Adrenal gland (tissue), 9 donors: ENCODE measurements at regions not wholly inside any gene's neighbourhood (a gene's known extent, or its start where the extent isn't known, plus 50 kb on each side); places are given as distances from the start of the nearest gene placed in this dataset.

ENCODE experiments used
- DNase-seq, 7 donors: peaks; one replicate each; pipeline ENCODE4 v3.0.0-alpha.2; 2019 to 2020
- H3K27ac ChIP-seq, 5 donors: fragments of 200-600 bp; sonication (generic) in 4 of 5; 1 replicate in 3 of 5; 2 replicates in 2 of 5; pipeline versions ENCODE4 v1.5.1 to v1.8.0; 2016 to 2020; ENCODE audit warnings: mild to moderate bottlenecking in 1 of 5
- H3K27me3 ChIP-seq: fragments of 200-600 bp; 2 replicates; pipeline ENCODE4 v1.8.0; 2021
- H3K36me3 ChIP-seq, 2 donors: fragments of 200-600 bp; replicated peaks in 1 of 2; 1 replicate in 1 of 2; 2 replicates in 1 of 2; pipeline versions ENCODE4 v1.5.1 to v1.8.0; 2018 to 2022
- H3K4me1 ChIP-seq, 2 donors: fragments of 200-600 bp; replicated peaks in 1 of 2; 1 replicate in 1 of 2; 2 replicates in 1 of 2; pipeline versions ENCODE4 v1.5.1 to v1.8.0; 2018 to 2021
- H3K4me3 ChIP-seq, 4 donors: fragments of 200-600 bp; sonication (generic) in 3 of 4; one replicate each; pipeline ENCODE4 v1.5.1; 2016 to 2018
- H3K9me3 ChIP-seq, 3 donors: fragments of 200-600 bp; sonication (generic) in 1 of 3; replicated peaks in 1 of 3; 1 replicate in 2 of 3; 2 replicates in 1 of 3; pipeline versions ENCODE4 v1.5.1 to v1.8.0; 2016 to 2021
- CTCF ChIP-seq, 6 experiments: fragments of 450-650 bp in 4 of 6; fragments of 200-600 bp in 2 of 6; sonication (generic) in 1 of 6; IDR thresholded peaks; 1 replicate in 5 of 6; 2 replicates in 1 of 6; pipeline versions ENCODE4 v1.5.1 to v1.8.0; 2016 to 2021; ENCODE audit warnings: antibody characterized with exemption in 6 of 6, mild to moderate bottlenecking in 2 of 6, moderate library complexity in 1 of 6
- POLR2A ChIP-seq, 2 donors: fragments of 450-650 bp; IDR thresholded peaks; one replicate each; pipeline ENCODE4 v1.6.1; 2017; ENCODE audit warnings: antibody characterized with exemption in 2 of 2, mild to moderate bottlenecking in 2 of 2, moderate library complexity in 1 of 2
- WGBS, 4 donors: extraction: QIAGEN DNeasy Blood & Tissue Kit in 2 of 4; methylation state at CpG; one replicate each; pipeline versions ENCODE4 v1.1.5 to v1.1.7; 2013 to 2017; 5-methylcytosine and 5-hydroxymethylcytosine counted together
- intact Hi-C, 2 donors: fragments of 100-400 bp; cut with DNase I; formaldehyde crosslinking; loops; one replicate each; pipeline versions ENCODE4 v1.14.1 to v1.15.0; 2022 to 2023
- donor health status: healthy with polysubstance abuse.
- donor health status: Bipolar disorder and iron deficiency.
- donor health status: DM: yes; HTN: yes; CAD: no.
- donor health status: DM: no; HTN: no; CAD: no.
- donor health status: DM: no; HTN: no; CAD: no.

GRCh38 chr5:51203598-51203997, 179.7 kb upstream of the ISL1 start:
- Histone ChIP-seq H3K4me1 (no peaks in the 10 kb centered on the region), H3K9me3 (peaks cover 0 to 5% (median 0%) of the 10 kb centered on the region in 3 donors), H3K27me3 (no peaks in the 10 kb centered on the region), H3K27ac (no peak overlapping the region), H3K36me3 (no peaks in the 10 kb centered on the region), H3K4me3 (no peak overlapping the region)
- intact Hi-C loops: no loop called here
- 30 to 38% (median 33%) methylated on average over 1 of the region's 1 CpG for WGBS, 4 donors
- no peak for TF ChIP-seq POLR2A (IDR thresholded peaks at IDR 0.05)
- no peak for TF ChIP-seq CTCF (IDR thresholded peaks at IDR 0.05)
- DNase-seq: no peak

GRCh38 chr5:51208296-51208695, 175.0 kb upstream of the ISL1 start:
- intact Hi-C loops: no loop called here
- 61 to 75% (median 73%) methylated on average over 3 of the region's 3 CpGs for WGBS, 4 donors
- no peak for TF ChIP-seq POLR2A (IDR thresholded peaks at IDR 0.05)
- no peak for TF ChIP-seq CTCF (IDR thresholded peaks at IDR 0.05)
- no peak for DNase-seq
- Histone ChIP-seq H3K4me3 (no peak overlapping the region), H3K9me3 (no peaks in the 10 kb centered on the region), H3K27me3 (no peaks in the 10 kb centered on the region), H3K36me3 (no peaks in the 10 kb centered on the region), H3K27ac (no peak overlapping the region), H3K4me1 (no peaks in the 10 kb centered on the region)

- intact Hi-C loops: no loop called here
- Histone ChIP-seq H3K27ac (no peak overlapping the region), H3K36me3 (no peaks in the 10 kb centered on the region), H3K27me3 (no peaks in the 10 kb centered on the region), H3K4me1 (no peaks in the 10 kb centered on the region), H3K4me3 (no peak overlapping the region), H3K9me3 (no peaks in the 10 kb centered on the region)
- TF ChIP-seq POLR2A (IDR thresholded peaks at IDR 0.05): no peak
- no peak for TF ChIP-seq CTCF (IDR thresholded peaks at IDR 0.05)
- DNase-seq: no peak
- 29 to 55% (median 39%) methylated on average over 1 of the region's 1 CpG for WGBS, 4 donors
Measured at GRCh38 chr5:51214746-51215145, 168.5 kb upstream of the ISL1 start.

- no peak overlapping the region for H3K27ac ChIP-seq
- DNase-seq: no peak
- no peak for TF ChIP-seq POLR2A (IDR thresholded peaks at IDR 0.05)
- no peak for TF ChIP-seq CTCF (IDR thresholded peaks at IDR 0.05)
- H3K27me3 ChIP-seq: no peaks in the 10 kb centered on the region
- no peaks in the 10 kb centered on the region for H3K4me1 ChIP-seq
- H3K36me3 ChIP-seq: no peaks in the 10 kb centered on the region
- intact Hi-C loops: no loop called here
- no peak overlapping the region for H3K4me3 ChIP-seq
- WGBS, 4 donors: 16 to 25% (median 23%) methylated on average over 4 of the region's 4 CpGs
- H3K9me3 ChIP-seq: peaks cover 0 to 4% (median 0%) of the 10 kb centered on the region in 3 donors
Measured at GRCh38 chr5:51225789-51226742, 157.2 kb upstream of the ISL1 start.
